ENCODE measurements at regions not wholly inside any gene's neighbourhood (a gene's known extent, or its start where the extent isn't known, plus 50 kb on each side); places are given as distances from the start of the nearest gene placed in this dataset.

DNA sequence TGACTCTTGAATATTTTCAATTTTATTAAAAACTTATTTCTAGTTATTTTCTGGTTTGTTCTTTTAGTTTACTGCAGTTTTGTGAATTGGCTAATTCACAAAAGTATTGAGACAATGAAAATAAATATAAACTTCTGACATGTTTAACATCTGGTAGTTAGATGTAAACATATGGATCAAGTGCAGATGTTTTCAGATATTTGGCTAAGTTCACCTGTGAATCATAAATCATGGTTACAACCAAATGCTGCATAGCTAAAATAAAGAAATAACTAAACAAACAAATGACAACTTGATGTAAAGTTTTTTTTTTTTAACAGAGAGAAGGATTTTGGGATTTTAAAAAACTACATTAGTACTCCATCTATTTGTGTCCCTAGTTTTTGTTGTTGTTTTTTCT, 484.6 kb downstream of the SLCO4C1 start:
- Mint-ChIP-seq H3K27me3 (no peaks in the 10 kb centered on the region), H3K4me3 (no peak overlapping the region), H3K36me3 (no peaks in the 10 kb centered on the region), H3K4me1 (no peaks in the 10 kb centered on the region), H3K27ac (no peak overlapping the region), H3K9me3 (no peaks in the 10 kb centered on the region)
- Histone ChIP-seq H3K9me3 (ENCODE audit: control insufficient read depth in 2 of 2, low read length in 2 of 2) (no peaks in the 10 kb centered on the region), H3K36me3 (ENCODE audit: control insufficient read depth, insufficient read depth, low read length) (no peaks in the 10 kb centered on the region), H3K4me1 (ENCODE audit: control insufficient read depth, insufficient read depth, low read length, poor library complexity, severe bottlenecking) (no peaks in the 10 kb centered on the region), H3K27ac (ENCODE audit: insufficient read depth, low read length, poor library complexity, severe bottlenecking) (no peak overlapping the region), H3K27me3 (ENCODE audit: control insufficient read depth, insufficient read depth, low read length) (no peaks in the 10 kb centered on the region), H3K4me3 (ENCODE audit: low read depth, low read length) (no peak overlapping the region)
- ATAC-seq (ENCODE audit: low read depth in 2 of 2) (no peak), DNase-seq (no peak)

DNA sequence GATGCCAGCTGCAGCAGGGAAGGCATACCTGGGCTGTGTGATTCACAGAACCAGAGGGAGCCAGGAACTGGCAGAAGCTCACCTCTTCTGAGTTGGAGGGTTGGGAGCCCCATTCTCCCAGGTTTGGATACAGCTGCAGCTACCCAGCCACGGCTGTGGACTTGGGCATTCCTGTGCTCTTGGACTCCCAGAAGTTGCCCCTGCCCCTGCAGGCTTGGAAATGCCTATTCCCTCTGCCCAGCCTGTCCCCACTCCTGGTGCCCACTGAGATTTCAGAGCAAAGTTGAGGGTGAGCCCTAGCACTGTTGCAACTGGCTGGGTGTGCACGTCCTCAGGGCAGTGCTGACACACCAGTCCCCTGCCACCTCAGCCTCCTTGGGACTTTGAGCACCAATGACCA, 489.7 kb downstream of the SLCO4C1 start:
- Histone ChIP-seq H3K27ac (ENCODE audit: insufficient read depth, low read length, poor library complexity, severe bottlenecking) (no peak overlapping the region), H3K4me3 (ENCODE audit: low read depth, low read length) (no peak overlapping the region), H3K36me3 (ENCODE audit: control insufficient read depth, insufficient read depth, low read length) (no peaks in the 10 kb centered on the region), H3K27me3 (ENCODE audit: control insufficient read depth, insufficient read depth, low read length) (no peaks in the 10 kb centered on the region), H3K9me3 (ENCODE audit: control insufficient read depth in 2 of 2, low read length in 2 of 2) (no peaks in the 10 kb centered on the region), H3K4me1 (ENCODE audit: control insufficient read depth, insufficient read depth, low read length, poor library complexity, severe bottlenecking) (no peaks in the 10 kb centered on the region)
- H3K27ac Mint-ChIP-seq, result no peak overlapping the region
- DNase-seq, result no peak
- H3K4me3 Mint-ChIP-seq, result no peak overlapping the region
- H3K36me3 Mint-ChIP-seq, result no peaks in the 10 kb centered on the region
- H3K4me1 Mint-ChIP-seq, result no peaks in the 10 kb centered on the region
- ATAC-seq (ENCODE audit: low read depth in 2 of 2), result no peak
- no peaks in the 10 kb centered on the region for H3K27me3 Mint-ChIP-seq
- H3K9me3 Mint-ChIP-seq, result peaks cover 0 to 4% (median 0%) of the 10 kb centered on the region in 7 donors

DNA sequence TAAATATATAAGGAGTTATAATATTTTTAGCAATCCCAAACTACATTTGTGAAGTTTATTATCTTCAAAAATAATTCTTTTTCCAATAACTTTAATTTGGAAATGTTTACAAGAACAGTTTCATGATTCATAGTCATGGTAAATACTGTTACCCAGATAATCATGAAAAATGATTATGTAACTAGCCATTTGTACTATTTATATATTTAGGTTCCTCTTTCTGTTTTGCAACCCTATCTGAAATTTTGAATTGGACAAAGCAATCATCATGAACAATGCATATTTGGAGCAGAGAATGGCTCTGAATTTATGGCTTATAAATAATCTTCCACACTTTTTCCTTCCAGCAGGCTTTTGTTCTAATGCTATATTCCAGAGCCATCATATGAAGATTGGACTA, 499.7 kb downstream of the SLCO4C1 start:
- no peaks in the 10 kb centered on the region for H3K9me3 ChIP-seq (ENCODE audit: control insufficient read depth in 2 of 2, low read length in 2 of 2)
- H3K27me3 ChIP-seq (ENCODE audit: control insufficient read depth, insufficient read depth, low read length), result no peaks in the 10 kb centered on the region
- H3K4me1 ChIP-seq (ENCODE audit: control insufficient read depth, insufficient read depth, low read length, poor library complexity, severe bottlenecking), result no peaks in the 10 kb centered on the region
- H3K4me3 ChIP-seq (ENCODE audit: low read depth, low read length), result no peak overlapping the region
- Mint-ChIP-seq H3K36me3 (no peaks in the 10 kb centered on the region), H3K27me3 (no peaks in the 10 kb centered on the region), H3K4me1 (no peaks in the 10 kb centered on the region), H3K4me3 (no peak overlapping the region), H3K27ac (no peak overlapping the region), H3K9me3 (peaks cover 0 to 13% (median 2%) of the 10 kb centered on the region in 7 donors)
- DNase-seq, result no peak
- ATAC-seq (ENCODE audit: low read depth in 2 of 2), result no peak
- H3K27ac ChIP-seq (ENCODE audit: insufficient read depth, low read length, poor library complexity, severe bottlenecking), result no peak overlapping the region
- H3K36me3 ChIP-seq (ENCODE audit: control insufficient read depth, insufficient read depth, low read length), result no peaks in the 10 kb centered on the region

DNA sequence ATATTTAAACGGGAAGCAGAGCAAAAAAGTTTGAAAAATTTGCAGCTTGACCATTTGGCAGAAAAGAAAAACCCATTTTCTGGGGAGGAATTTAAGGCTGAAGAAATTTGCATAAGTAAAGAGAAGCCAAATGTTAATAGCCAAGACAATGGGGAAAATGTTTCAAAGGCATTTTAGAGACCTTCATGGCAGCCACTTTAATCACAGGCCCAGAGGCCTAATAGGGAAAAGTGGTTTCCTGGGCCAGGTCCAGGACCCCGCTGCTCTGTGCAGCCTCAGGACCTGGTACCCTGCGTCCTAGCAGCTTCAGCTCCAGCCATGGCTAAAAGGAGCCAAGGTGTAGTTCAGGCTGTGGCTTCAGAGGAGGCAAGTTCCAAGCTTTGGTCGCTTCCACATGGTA, 507.3 kb downstream of the SLCO4C1 start:
- Histone ChIP-seq H3K4me1 (ENCODE audit: control insufficient read depth, insufficient read depth, low read length, poor library complexity, severe bottlenecking) (no peaks in the 10 kb centered on the region), H3K9me3 (ENCODE audit: control insufficient read depth in 2 of 2, low read length in 2 of 2) (no peaks in the 10 kb centered on the region), H3K4me3 (ENCODE audit: low read depth, low read length) (no peak overlapping the region), H3K27me3 (ENCODE audit: control insufficient read depth, insufficient read depth, low read length) (no peaks in the 10 kb centered on the region), H3K36me3 (ENCODE audit: control insufficient read depth, insufficient read depth, low read length) (no peaks in the 10 kb centered on the region), H3K27ac (ENCODE audit: insufficient read depth, low read length, poor library complexity, severe bottlenecking) (no peak overlapping the region)
- Mint-ChIP-seq H3K27ac (no peak overlapping the region), H3K36me3 (no peaks in the 10 kb centered on the region), H3K4me1 (no peaks in the 10 kb centered on the region), H3K27me3 (no peaks in the 10 kb centered on the region), H3K4me3 (no peak overlapping the region), H3K9me3 (peaks cover 0 to 7% (median 3%) of the 10 kb centered on the region in 7 donors)
- no peak for ATAC-seq (ENCODE audit: low read depth in 2 of 2)
- no peak for DNase-seq

DNA sequence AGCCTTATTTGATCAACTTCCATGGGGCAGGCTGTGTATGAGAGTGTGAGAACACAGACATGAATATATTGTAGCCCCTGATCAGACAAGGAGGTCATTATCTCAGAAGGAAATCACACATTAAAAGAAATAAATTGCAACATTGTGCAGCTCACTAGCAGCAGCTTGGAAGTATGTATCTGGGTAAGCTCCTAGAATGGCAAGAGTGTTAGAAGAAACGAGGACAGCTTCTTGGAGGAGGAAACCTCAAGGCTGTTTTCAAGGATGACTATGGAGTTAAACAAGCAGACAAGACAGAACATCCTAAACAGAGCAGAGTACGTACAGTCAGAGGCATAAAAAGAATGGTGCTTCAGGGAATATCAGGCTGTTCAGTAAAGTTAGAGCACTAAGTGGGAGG, 511.0 kb downstream of the SLCO4C1 start:
- no peaks in the 10 kb centered on the region for H3K27me3 Mint-ChIP-seq
- no peak overlapping the region for H3K4me3 ChIP-seq (ENCODE audit: low read depth, low read length)
- peaks cover 0 to 5% (median 0%) of the 10 kb centered on the region in 7 donors for H3K9me3 Mint-ChIP-seq
- ATAC-seq (ENCODE audit: low read depth in 2 of 2) (no peak), DNase-seq (no peak)
- H3K4me3 Mint-ChIP-seq, result no peak overlapping the region
- no peaks in the 10 kb centered on the region for H3K27me3 ChIP-seq (ENCODE audit: control insufficient read depth, insufficient read depth, low read length)
- no peaks in the 10 kb centered on the region for H3K36me3 Mint-ChIP-seq
- no peaks in the 10 kb centered on the region for H3K4me1 Mint-ChIP-seq
- H3K9me3 ChIP-seq (ENCODE audit: control insufficient read depth in 2 of 2, low read length in 2 of 2), result no peaks in the 10 kb centered on the region
- no peaks in the 10 kb centered on the region for H3K4me1 ChIP-seq (ENCODE audit: control insufficient read depth, insufficient read depth, low read length, poor library complexity, severe bottlenecking)
- no peaks in the 10 kb centered on the region for H3K36me3 ChIP-seq (ENCODE audit: control insufficient read depth, insufficient read depth, low read length)
- H3K27ac ChIP-seq (ENCODE audit: insufficient read depth, low read length, poor library complexity, severe bottlenecking), result no peak overlapping the region
- H3K27ac Mint-ChIP-seq, result no peak overlapping the region

DNA sequence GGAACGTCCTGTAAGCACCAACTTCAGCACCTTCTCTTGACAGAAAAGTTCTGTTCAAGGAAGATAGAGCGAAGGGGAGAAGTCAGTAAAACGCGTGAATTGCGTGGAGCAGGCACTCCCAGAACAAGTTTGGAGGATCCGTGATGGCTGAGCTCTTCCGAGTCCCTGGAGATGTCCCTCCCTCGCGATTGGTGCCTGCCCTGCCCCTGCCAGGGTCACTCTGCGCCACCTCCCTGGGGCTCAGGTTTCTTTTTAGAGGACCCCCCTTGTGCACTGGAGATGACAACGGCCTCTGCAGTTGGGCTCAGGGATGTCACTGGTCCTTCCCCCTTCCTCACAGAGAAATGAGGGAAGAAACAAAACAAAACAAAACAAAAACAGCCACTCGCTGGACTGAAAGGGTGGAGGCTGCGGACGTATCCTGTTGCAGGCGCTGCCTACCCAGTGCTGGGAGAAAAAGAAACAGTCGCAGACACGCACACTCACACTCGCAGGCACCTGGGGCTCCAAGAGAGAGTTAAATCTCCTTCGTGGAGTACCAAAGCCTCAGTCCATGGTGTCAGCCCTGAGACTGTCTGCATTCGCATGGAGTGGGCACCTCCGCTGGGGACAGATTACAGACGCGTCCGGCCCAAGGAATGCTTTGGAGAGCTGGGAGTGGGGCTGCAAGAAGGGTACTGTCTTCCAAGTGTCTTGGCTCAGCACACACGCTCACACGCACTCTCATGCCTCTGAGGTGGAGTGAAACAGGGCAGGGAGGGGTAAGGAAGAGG, 512.7 kb downstream of the SLCO4C1 start:
- ATAC-seq (ENCODE audit: low read depth in 2 of 2), result no peak
- Histone ChIP-seq H3K27ac (ENCODE audit: insufficient read depth, low read length, poor library complexity, severe bottlenecking) (no peak overlapping the region), H3K9me3 (ENCODE audit: control insufficient read depth in 2 of 2, low read length in 2 of 2) (no peaks in the 10 kb centered on the region), H3K27me3 (ENCODE audit: control insufficient read depth, insufficient read depth, low read length) (no peaks in the 10 kb centered on the region), H3K4me1 (ENCODE audit: control insufficient read depth, insufficient read depth, low read length, poor library complexity, severe bottlenecking) (no peaks in the 10 kb centered on the region), H3K4me3 (ENCODE audit: low read depth, low read length) (no peak overlapping the region), H3K36me3 (ENCODE audit: control insufficient read depth, insufficient read depth, low read length) (no peaks in the 10 kb centered on the region)
- no peaks in the 10 kb centered on the region for H3K4me1 Mint-ChIP-seq
- no peak overlapping the region for H3K27ac Mint-ChIP-seq
- DNase-seq, result no peak
- H3K9me3 Mint-ChIP-seq, result peaks cover 0 to 5% (median 3%) of the 10 kb centered on the region in 7 donors
- no peaks in the 10 kb centered on the region for H3K27me3 Mint-ChIP-seq
- H3K36me3 Mint-ChIP-seq, result no peaks in the 10 kb centered on the region
- H3K4me3 Mint-ChIP-seq, result no peak overlapping the region

DNA sequence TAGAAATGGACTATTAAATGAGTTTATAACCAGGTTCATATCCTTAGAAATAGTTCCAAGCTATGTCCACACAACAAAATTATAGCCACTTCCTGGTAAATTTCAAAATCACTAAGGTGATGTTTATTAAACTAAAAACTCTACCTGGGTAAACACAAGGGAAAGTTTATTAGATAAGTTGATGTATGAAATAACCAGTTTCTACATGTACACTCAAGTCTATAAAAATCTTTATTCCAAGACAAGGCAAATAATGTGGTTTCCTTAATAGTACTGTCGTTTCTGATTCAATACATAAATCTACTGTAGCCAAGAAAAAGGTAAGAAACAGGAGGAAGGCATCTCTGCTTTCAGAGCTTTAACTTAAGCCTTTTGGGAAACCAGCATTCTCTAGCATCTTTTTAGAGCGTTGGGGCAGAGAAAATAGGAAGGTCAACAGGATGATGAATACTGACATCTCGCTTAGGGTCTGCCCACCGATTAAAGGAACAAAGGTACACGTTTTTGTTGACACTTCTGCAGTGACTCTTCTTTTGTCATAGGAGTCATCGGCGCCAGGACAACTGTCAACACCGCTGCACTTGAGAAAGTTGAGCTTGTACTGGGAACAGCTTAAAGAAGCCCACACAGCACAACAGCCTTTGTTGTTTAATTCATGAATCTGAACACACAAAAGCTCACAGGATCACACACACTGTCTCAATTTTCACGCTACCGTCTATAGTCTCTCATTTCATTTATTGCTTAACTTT, 513.6 kb downstream of the SLCO4C1 start:
- no peak overlapping the region for H3K27ac ChIP-seq (ENCODE audit: insufficient read depth, low read length, poor library complexity, severe bottlenecking)
- no peaks in the 10 kb centered on the region for H3K36me3 Mint-ChIP-seq
- H3K9me3 Mint-ChIP-seq, result peaks cover 0 to 4% (median 2%) of the 10 kb centered on the region in 7 donors
- H3K4me3 ChIP-seq (ENCODE audit: low read depth, low read length), result no peak overlapping the region
- no peak for ATAC-seq (ENCODE audit: low read depth in 2 of 2)
- no peaks in the 10 kb centered on the region for H3K27me3 ChIP-seq (ENCODE audit: control insufficient read depth, insufficient read depth, low read length)
- H3K36me3 ChIP-seq (ENCODE audit: control insufficient read depth, insufficient read depth, low read length), result no peaks in the 10 kb centered on the region
- no peaks in the 10 kb centered on the region for H3K9me3 ChIP-seq (ENCODE audit: control insufficient read depth in 2 of 2, low read length in 2 of 2)
- H3K4me3 Mint-ChIP-seq, result no peak overlapping the region
- H3K4me1 ChIP-seq (ENCODE audit: control insufficient read depth, insufficient read depth, low read length, poor library complexity, severe bottlenecking), result no peaks in the 10 kb centered on the region
- H3K27me3 Mint-ChIP-seq, result no peaks in the 10 kb centered on the region
- DNase-seq, result no peak
- no peaks in the 10 kb centered on the region for H3K4me1 Mint-ChIP-seq
- H3K27ac Mint-ChIP-seq, result no peak overlapping the region

DNA sequence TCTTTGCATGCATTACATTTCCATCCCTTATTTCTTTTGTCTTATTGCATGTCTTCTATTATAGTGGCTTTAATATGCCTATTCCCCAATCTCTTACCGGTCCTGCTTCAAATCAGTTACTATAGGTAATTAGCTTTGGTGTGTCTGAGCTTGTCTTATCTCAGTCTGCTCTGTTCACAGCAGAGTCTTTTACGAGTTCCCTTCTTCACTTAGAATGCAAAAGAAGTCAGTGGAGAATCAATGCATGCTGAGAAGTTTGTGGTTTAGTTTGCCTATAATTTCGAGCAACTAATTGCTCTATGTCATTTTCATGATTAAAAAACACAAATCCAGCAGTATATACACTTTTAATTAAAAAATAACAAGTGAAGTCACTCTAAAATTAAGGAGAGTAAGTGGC, 545.0 kb downstream of the SLCO4C1 start:
- Mint-ChIP-seq H3K27ac (no peak overlapping the region), H3K36me3 (no peaks in the 10 kb centered on the region), H3K27me3 (no peaks in the 10 kb centered on the region), H3K4me3 (no peak overlapping the region), H3K4me1 (no peaks in the 10 kb centered on the region), H3K9me3 (peaks cover 0 to 5% (median 0%) of the 10 kb centered on the region in 7 donors)
- H3K4me3 ChIP-seq (ENCODE audit: low read depth, low read length), result no peak overlapping the region
- DNase-seq, result no peak
- no peaks in the 10 kb centered on the region for H3K36me3 ChIP-seq (ENCODE audit: control insufficient read depth, insufficient read depth, low read length)
- H3K9me3 ChIP-seq (ENCODE audit: control insufficient read depth in 2 of 2, low read length in 2 of 2), result no peaks in the 10 kb centered on the region
- ATAC-seq (ENCODE audit: low read depth in 2 of 2), result no peak
- no peaks in the 10 kb centered on the region for H3K4me1 ChIP-seq (ENCODE audit: control insufficient read depth, insufficient read depth, low read length, poor library complexity, severe bottlenecking)
- no peak overlapping the region for H3K27ac ChIP-seq (ENCODE audit: insufficient read depth, low read length, poor library complexity, severe bottlenecking)
- H3K27me3 ChIP-seq (ENCODE audit: control insufficient read depth, insufficient read depth, low read length), result no peaks in the 10 kb centered on the region
